HG03060 (cell line): ENCODE measurements at regions not wholly inside any gene's neighbourhood (a gene's known extent, or its start where the extent isn't known, plus 50 kb on each side); places are given as distances from the start of the nearest gene placed in this dataset.
"Not testable (repeated sequence)": the region's sequence is repeated elsewhere in the genome, so short reads cannot be mapped to it uniquely, and the experiment has no call there.

Source experiments
- ATAC-seq: cut with Tn5 transposase; IDR thresholded peaks from one replicate; pipeline ENCODE4 v1.9.1; 2021; ENCODE audit warnings: low read depth, moderate number of reproducible peaks; ENCODE audit not compliant: unreplicated experiment

DNA sequence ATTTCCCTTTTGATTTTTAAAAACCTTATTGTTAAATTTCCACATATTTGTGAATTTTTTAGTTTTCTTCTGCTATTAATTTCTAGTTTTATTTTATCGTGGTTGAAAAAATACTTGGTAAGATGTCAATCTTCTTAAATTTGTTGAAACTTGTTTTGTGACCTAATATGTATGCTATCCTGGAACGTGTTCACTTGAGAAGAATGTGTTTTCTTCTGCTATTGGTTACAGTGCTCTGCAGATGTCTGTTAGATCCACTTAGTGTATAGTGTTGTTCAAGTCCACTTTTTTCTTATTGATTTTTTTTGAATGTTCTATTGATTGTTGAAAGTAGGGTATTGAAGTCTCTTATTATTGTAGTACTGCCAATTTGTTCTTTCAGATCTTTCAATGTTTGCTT, 116.5 kb upstream of the NETO1 start:
- no peak for ATAC-seq

DNA sequence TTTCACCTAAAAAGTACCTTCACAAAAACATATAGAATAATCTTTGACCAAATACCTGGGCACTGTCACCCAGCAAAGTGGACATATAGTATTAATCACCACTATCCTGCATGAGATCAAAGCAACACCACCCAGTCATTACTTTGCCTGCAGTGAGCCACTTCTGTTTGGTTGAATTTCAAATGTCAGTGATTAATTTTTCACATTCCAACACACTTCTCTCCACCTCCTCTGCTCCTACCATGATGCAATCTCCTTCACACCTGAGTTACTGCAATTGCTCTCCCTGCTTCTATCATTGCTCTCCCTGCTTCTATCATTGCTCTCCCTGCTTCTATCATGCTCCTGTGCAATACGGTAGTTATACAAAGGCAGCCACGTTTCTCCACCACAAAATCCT, 106.1 kb upstream of the NETO1 start:
- no peak for ATAC-seq

DNA sequence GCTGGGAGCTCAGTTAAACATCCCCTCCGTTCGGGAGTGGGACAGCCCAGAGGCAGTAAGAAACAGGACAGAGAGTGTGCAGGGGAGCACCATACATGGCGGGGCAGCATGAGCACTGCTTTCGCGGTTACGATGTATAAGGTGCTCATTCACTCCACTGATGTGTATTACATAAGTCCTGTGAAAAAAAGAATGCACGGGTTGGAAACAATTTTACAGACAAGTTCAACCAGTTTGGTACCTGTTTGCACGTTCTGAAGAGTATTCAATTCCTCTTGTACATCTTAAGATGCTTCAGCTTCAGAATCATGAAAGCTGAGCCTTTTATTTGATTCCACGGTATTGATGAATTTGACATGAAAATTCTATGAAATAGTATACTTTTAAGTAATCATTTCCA, 97.8 kb upstream of the NETO1 start:
- ATAC-seq = no peak

DNA sequence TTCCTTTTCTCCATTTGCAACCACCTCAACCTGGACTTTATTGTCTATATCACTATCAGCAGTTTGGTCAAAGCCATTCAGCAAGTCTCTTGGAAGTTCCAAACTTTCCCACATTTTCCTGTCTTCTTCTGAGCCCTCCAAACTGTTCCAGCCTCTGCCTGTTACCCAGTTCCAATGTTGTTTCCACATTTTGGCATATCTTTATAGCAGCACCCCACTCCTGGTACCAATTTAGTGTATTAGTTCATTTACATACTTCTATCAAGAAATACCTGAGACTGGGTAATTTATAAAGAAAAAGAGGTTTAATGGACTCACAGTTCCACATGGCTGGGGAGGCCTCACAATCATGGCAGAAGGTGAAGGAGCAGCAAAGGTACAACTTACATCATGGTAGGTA, 90.4 kb upstream of the NETO1 start:
- not testable (repeated sequence) for ATAC-seq

DNA sequence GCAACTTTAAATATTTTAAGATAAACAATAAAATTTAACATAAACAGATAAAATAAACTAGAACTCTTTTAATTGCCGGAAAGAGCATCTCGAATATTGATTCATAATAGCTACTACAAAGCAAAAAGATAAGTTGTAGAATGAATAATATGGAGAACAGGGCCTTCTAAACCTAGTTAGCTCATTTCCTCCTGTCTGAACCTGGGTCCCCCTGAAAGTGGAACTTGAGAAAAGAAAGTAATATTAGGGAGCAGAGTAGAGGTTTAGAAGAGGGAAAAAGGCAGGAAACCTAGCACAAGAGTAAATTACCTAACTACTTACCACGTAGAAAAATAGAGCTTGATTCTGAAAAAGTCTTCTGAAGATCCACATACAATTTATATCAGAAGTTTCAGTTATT, 80.7 kb upstream of the NETO1 start:
- no peak for ATAC-seq

DNA sequence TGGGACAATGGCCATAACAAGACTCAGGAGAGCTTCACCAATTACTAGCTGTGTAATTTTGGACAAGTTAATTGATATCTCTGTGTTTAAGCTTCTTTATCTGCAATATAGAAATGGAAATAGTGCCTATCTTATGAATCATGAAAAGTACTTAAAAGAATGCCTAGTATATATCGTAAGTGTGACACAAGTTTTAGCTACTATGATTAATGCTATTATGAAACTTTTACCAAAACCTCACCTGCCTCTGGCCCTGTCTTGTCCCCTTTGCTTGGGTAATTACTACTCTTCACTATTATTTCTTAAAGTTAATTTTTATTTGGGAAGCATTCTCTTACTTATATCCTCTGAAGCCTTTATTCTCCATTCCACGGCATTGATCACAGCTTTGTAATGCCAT, 75.0 kb upstream of the NETO1 start:
- ATAC-seq = no peak

DNA sequence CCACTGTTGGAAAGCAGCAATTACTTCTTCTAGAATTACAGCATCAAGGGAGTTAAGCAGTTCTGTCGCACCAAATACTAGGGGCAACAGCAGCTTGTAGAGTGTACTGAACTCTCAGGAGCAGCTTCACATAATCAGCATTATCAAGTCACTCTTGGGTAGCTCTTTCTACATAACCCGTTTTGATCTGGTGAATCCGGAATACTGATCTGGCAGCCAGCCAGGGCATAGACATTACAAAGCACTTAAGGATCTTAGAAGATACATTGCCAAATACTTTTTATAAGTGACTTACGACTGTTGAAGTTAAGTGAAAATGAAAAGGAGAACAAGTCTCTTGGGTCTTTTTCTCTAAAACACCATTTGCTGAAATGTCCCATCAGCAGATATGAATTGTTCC, 73.2 kb upstream of the NETO1 start:
- ATAC-seq = no peak

DNA sequence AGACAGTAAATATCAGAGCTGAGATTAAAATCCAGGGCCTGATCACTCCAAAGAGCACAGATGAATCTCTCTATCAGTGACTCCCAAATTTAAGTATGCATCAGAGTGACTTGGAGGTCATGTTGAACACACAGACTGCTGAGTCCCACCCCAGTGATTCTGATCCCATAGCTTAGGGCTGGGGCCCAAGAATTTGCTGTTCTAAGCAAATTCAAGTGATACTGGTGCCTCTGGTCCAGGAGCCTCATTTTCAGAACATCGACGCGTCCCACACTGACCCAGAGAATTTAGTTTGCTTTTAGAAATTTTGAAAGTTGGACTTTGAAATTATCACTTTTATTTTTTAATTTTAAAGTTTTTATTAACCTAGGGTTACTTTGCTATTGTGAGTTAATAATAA, 72.7 kb upstream of the NETO1 start:
- ATAC-seq = no peak

DNA sequence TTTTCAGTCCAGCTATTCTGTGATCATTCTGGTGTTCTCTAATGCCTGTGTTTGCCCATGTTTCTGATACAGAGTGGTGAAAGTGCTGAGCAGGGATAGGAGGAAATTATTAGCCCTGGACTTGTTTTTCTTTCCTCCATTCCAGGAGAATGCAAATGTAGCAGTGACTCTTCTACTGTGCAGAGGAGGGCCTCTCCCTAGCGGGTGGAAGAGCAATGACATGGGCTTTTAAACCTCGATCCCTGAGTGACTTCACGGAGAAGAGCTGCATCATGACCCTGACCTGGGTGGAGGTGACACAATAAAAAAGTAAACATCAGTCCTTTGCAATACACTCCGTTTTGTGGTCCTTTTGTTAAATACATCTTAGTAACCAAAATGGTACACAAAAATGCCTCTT, 68.0 kb upstream of the NETO1 start:
- ATAC-seq = no peak

DNA sequence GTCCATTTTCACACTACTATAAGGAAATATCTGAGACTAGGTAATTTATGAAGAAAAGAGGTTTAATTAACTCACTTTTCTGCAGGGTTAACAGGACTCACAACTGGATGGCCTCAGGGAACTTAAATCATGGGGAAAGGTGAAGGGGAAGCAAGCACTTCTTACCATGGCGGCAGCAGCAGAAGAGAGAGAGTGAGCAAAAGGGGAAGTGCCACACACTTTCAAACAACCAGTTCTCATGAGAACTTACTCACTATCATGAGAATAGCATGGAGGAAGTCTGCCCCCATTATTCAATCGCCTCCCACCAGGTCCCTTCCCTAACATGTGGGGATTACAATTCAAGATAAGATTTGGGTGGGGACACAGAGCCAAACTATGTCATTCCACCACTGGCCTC, 55.1 kb upstream of the NETO1 start:
- ATAC-seq = no peak
